NCI-H460 (cell line): ENCODE measurements at regions not wholly inside any gene's neighbourhood (a gene's known extent, or its start where the extent isn't known, plus 50 kb on each side); places are given as distances from the start of the nearest gene placed in this dataset.

ENCODE experiments used
- DNase-seq: peaks from one replicate; pipeline ENCODE4 v3.0.0-alpha.2; 2016; ENCODE audit warnings: low read depth; ENCODE audit errors: extremely low read depth

- peak; percentile 9 for DNase-seq
Observed at GRCh38 chr6:75546381-75546780, 52.8 kb upstream of the FILIP1 start.

DNA sequence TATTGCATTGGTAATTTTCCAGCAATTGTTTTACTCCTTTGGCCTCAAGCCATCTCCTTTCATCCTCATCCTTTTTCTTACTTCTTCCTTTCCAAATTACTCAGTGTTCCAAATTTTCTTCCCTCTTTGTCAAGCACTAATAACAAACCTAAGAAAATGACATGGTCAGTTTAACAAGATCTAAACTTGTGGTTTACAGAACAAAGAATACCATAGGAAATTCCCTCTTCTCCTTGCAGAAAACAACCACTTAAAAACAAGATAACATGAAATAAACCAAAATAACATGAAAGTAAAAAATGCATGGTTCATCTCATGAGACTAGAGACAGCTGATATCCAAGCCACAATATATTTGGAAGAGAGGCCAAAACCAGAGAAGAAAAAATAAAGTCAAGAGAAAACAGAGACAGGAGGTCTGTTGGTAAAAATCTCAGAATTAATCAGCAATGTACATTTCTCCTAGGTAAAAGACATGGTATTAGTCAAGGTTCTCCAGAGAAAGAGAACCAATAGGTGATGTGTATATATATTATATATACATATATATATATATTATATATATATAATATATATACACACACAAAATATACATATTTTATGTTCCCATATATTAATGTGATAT is 51.0 kb upstream of the SENP6 start:
- DNase-seq: no peak

GRCh38 chr6:75551367-75551952 is 50.2 kb upstream of the SENP6 start:
- DNase-seq: no peak
